Thyroid gland (tissue), 4 donors: ENCODE measurements at regions not wholly inside any gene's neighbourhood (a gene's known extent, or its start where the extent isn't known, plus 50 kb on each side); places are given as distances from the start of the nearest gene placed in this dataset.

ENCODE experiments used
- DNase-seq, 2 donors: peaks; one replicate each; pipeline ENCODE4 v3.0.0-alpha.2; 2019
- H3K27ac ChIP-seq, 3 donors: fragments of 200-600 bp; sonication (generic); 1 replicate in 2 of 3; 2 replicates in 1 of 3; pipeline ENCODE4 v1.5.1; 2016 to 2019; ENCODE audit warnings: mild to moderate bottlenecking in 1 of 3, moderate library complexity in 1 of 3
- H3K27me3 ChIP-seq: fragments of 200-600 bp; sonication (generic); one replicate; pipeline ENCODE4 v1.5.1; 2019
- H3K36me3 ChIP-seq, 2 donors: fragments of 200-600 bp; sonication (generic); one replicate each; pipeline ENCODE4 v1.5.1; 2016 to 2019
- H3K4me1 ChIP-seq, 2 donors: fragments of 200-600 bp; sonication (generic); one replicate each; pipeline ENCODE4 v1.5.1; 2017 to 2019
- H3K4me3 ChIP-seq, 3 donors: fragments of 200-600 bp; sonication (generic); replicated peaks in 1 of 3; 1 replicate in 2 of 3; 2 replicates in 1 of 3; pipeline ENCODE4 v1.5.1; 2016; ENCODE audit warnings: mild to moderate bottlenecking in 1 of 3
- H3K9me3 ChIP-seq: fragments of 200-600 bp; sonication (generic); one replicate; pipeline ENCODE4 v1.5.1; 2017
- POLR2A ChIP-seq, 2 donors: fragments of 450-650 bp; IDR thresholded peaks; one replicate each; pipeline ENCODE4 v1.6.1; 2017; ENCODE audit warnings: antibody characterized with exemption in 2 of 2, mild to moderate bottlenecking in 2 of 2, moderate library complexity in 1 of 2
- WGBS, 2 donors: methylation state at CpG; one replicate each; pipeline ENCODE4 v1.1.5; 2017; 5-methylcytosine and 5-hydroxymethylcytosine counted together
- intact Hi-C: fragments of 100-400 bp; cut with DNase I; formaldehyde crosslinking; loops from one replicate; pipeline ENCODE4 v1.15.1; 2023
- TF ChIP-seq, protein P1 (sequence below), 6 experiments: fragments of 200-600 bp in 3 of 6; fragments of 450-650 bp in 3 of 6; sonication (generic) in 3 of 6; IDR thresholded peaks; one replicate each; pipeline ENCODE4 v1.5.1; 2016 to 2019; ENCODE audit warnings: antibody characterized with exemption in 6 of 6, mild to moderate bottlenecking in 2 of 6, inconsistent platforms in 1 of 6, moderate library complexity in 1 of 6

DNA sequence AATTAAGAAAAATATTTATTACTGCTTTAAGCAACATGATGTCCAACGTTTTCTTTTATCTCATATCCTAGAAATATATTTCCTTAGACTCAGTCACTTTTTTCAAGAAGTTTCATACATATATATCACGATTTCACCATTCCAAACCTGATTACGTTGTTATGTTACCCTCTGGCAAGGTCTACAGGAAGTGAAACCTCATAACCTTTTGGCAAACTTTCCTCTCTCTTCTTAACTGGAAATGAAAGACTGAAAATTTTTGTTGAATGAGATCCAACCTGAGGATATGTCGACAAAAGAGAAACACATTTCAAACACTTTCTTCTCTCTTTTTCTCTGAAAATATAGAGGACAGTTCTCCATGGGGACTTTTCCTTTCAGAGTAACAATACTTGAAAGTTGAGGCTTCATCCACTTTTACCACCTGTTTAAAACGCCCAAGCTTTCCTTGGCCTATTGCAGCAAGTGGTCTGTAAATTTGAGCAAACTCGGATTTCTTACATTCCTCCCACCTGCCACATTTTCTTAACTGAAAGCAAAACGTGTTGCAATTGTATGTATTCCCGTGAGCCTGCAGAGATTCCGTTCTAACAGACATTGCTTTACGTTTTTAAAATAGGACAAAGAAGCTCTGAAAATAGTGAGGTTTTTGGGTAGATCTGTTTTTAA lies 298.1 kb downstream of the CETN3 start:
- no peak overlapping the region for H3K27ac ChIP-seq
- H3K27me3 ChIP-seq = no peaks in the 10 kb centered on the region
- DNase-seq = no peak
- no peaks in the 10 kb centered on the region for H3K4me1 ChIP-seq
- 56 to 58% methylated on average over 10 of the region's 10 CpGs for WGBS, 2 donors
- intact Hi-C loops = no loop called here
- H3K36me3 ChIP-seq = no peaks in the 10 kb centered on the region
- TF ChIP-seq, protein P1, sequence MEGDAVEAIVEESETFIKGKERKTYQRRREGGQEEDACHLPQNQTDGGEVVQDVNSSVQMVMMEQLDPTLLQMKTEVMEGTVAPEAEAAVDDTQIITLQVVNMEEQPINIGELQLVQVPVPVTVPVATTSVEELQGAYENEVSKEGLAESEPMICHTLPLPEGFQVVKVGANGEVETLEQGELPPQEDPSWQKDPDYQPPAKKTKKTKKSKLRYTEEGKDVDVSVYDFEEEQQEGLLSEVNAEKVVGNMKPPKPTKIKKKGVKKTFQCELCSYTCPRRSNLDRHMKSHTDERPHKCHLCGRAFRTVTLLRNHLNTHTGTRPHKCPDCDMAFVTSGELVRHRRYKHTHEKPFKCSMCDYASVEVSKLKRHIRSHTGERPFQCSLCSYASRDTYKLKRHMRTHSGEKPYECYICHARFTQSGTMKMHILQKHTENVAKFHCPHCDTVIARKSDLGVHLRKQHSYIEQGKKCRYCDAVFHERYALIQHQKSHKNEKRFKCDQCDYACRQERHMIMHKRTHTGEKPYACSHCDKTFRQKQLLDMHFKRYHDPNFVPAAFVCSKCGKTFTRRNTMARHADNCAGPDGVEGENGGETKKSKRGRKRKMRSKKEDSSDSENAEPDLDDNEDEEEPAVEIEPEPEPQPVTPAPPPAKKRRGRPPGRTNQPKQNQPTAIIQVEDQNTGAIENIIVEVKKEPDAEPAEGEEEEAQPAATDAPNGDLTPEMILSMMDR (IDR thresholded peaks at IDR 0.05) = no peak
- TF ChIP-seq POLR2A (IDR thresholded peaks at IDR 0.05) = no peak
- H3K4me3 ChIP-seq = no peak overlapping the region
- no peaks in the 10 kb centered on the region for H3K9me3 ChIP-seq

DNA sequence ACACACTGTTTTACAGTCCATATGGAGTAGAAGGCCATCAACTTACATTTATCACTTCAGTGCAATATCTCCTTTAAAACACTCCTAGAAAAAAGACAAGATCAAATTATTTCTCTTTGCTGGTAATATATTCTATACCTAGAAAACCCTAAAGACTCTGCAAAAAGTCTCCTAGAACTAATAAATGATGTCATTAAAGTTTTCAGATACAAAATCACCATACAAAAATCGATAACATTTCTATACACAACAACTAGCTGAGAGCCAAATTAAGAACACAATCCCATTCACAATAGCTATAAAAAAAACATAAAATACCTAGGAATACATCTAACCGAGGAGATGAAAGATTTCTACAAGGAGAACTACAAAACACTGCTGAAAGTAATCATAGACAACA lies 300.3 kb downstream of the CETN3 start:
- intact Hi-C loops = no loop called here
- 47 to 49% methylated on average over 2 of the region's 2 CpGs for WGBS, 2 donors
- TF ChIP-seq, protein P1 (IDR thresholded peaks at IDR 0.05) = no peak
- TF ChIP-seq POLR2A (IDR thresholded peaks at IDR 0.05) = no peak

DNA sequence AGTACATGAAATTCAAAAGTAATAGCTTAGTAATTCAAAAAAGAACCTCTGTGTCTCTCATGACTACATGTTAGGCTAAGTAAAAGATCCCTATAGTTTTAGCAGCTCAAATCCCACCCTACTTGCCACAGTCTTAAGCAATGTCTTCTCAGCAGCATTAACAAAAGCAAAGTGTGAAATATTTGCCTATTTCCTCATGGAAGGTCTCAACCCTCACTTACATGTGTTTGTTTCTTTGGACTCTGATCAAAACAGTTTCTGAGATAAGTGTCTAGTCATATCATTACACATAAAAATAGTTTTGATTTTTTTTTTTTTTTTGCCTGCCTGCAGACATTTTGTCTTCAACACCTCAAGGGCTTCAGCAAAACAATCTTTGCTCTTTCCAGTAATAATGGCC lies 310.5 kb downstream of the CETN3 start:
- intact Hi-C loops = no loop called here
- H3K4me3 ChIP-seq = no peak overlapping the region
- no peaks in the 10 kb centered on the region for H3K36me3 ChIP-seq
- no peaks in the 10 kb centered on the region for H3K4me1 ChIP-seq
- no peaks in the 10 kb centered on the region for H3K27me3 ChIP-seq
- no peak for DNase-seq
- no peaks in the 10 kb centered on the region for H3K9me3 ChIP-seq
- H3K27ac ChIP-seq = no peak overlapping the region
- TF ChIP-seq, protein P1 (IDR thresholded peaks at IDR 0.05) = no peak
- no peak for TF ChIP-seq POLR2A (IDR thresholded peaks at IDR 0.05)

More for the DNA sequence above, 300.3 kb downstream of the CETN3 start:
- no peaks in the 10 kb centered on the region for H3K36me3 ChIP-seq
- DNase-seq = no peak
- no peak overlapping the region for H3K27ac ChIP-seq
- H3K9me3 ChIP-seq = no peaks in the 10 kb centered on the region
- H3K4me1 ChIP-seq = no peaks in the 10 kb centered on the region
- no peaks in the 10 kb centered on the region for H3K27me3 ChIP-seq
- no peak overlapping the region for H3K4me3 ChIP-seq

DNA sequence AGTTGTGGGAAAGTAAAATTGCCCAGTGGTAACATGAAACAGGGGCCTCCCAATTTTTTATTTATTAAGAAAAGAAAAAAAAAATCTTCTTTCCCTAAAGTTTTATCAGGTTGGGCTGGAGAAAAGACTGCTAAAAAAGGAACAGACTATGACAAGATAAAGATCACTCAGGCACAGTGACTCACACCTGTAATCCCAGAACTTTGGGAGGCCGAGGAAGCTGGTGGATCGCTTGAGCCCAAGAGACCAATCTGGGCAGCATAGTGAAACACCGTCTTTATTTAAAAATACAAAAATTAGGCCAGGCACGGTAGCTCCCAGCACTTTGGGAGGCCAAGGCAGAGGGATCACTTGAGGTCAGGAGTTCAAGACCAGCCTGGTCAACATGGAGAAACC lies 312.5 kb downstream of the CETN3 start:
- 91 to 92% methylated on average over 4 of the region's 4 CpGs for WGBS, 2 donors
- intact Hi-C loops = no loop called here
- Histone ChIP-seq H3K4me1 (no peaks in the 10 kb centered on the region), H3K27me3 (no peaks in the 10 kb centered on the region), H3K4me3 (no peak overlapping the region), H3K36me3 (no peaks in the 10 kb centered on the region), H3K9me3 (no peaks in the 10 kb centered on the region), H3K27ac (no peak overlapping the region)
- DNase-seq = no peak
- TF ChIP-seq, protein P1 (IDR thresholded peaks at IDR 0.05) = no peak
- TF ChIP-seq POLR2A (IDR thresholded peaks at IDR 0.05) = no peak

DNA sequence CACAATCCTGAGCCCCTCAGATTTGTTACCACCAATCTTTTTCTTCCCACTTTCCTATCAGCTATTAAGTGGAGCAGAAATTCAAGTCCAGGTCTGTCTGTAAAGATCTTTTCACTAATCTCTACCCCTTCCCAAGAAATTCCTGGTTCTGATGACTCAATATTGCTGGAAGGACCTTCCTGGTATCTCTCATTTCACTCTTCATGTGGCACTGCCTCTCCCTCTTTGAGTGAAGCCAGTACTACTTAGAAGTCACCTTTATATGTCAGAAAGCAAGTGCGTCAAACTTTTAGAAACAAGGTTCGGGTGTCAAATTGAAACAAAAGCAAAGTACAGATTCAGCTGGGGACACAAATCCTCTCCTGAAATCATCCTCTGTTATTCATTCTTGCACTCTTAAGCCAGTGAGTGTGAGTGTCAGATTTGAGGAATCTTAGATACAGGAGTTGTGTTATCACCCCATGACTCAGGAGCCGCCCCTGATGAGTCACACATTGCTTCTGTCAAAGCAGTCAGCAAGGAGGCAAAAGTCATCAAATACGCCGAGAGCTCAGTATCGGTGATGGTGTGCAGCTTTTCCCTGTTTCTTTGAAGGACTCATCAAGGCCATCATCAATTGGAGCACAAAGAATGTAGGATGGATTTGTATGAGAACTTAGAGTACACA lies 313.0 kb downstream of the CETN3 start:
- TF ChIP-seq POLR2A (IDR thresholded peaks at IDR 0.05) = no peak
- TF ChIP-seq, protein P1 (IDR thresholded peaks at IDR 0.05) = no peak
- intact Hi-C loops = no loop called here
- no peaks in the 10 kb centered on the region for H3K9me3 ChIP-seq
- H3K4me3 ChIP-seq = no peak overlapping the region
- no peak for DNase-seq
- no peaks in the 10 kb centered on the region for H3K4me1 ChIP-seq
- no peaks in the 10 kb centered on the region for H3K36me3 ChIP-seq
- H3K27me3 ChIP-seq = no peaks in the 10 kb centered on the region
- 94 to 98% methylated on average over 6 of the region's 6 CpGs for WGBS, 2 donors
- no peak overlapping the region for H3K27ac ChIP-seq
